ENCODE measurements at regions not wholly inside any gene's neighbourhood (a gene's known extent, or its start where the extent isn't known, plus 50 kb on each side); places are given as distances from the start of the nearest gene placed in this dataset.
"Not testable (repeated sequence)": the region's sequence is repeated elsewhere in the genome, so short reads cannot be mapped to it uniquely, and the experiment has no call there.

GRCh38 chr13:103523858-103524257 lies 457.6 kb upstream of the SLC10A2 start:
- DNase-seq (ENCODE audit: low read depth), result no peak

- DNase-seq (ENCODE audit: low read depth), result no peak
Observed at GRCh38 chr13:103521532-103521931, 455.3 kb upstream of the SLC10A2 start.

- no peak for DNase-seq (ENCODE audit: low read depth)
Observed at GRCh38 chr13:103517768-103518102, 451.5 kb upstream of the SLC10A2 start.

GRCh38 chr13:103517066-103517767 lies 451.0 kb upstream of the SLC10A2 start:
- DNase-seq (ENCODE audit: low read depth), result no peak

GRCh38 chr13:103516015-103516795 lies 450.0 kb upstream of the SLC10A2 start:
- DNase-seq (ENCODE audit: low read depth), result no peak

- no peak for DNase-seq (ENCODE audit: low read depth)
Observed at GRCh38 chr13:103515410-103515809, 449.2 kb upstream of the SLC10A2 start.

- DNase-seq (ENCODE audit: low read depth), result no peak
Observed at GRCh38 chr13:103514619-103515018, 448.4 kb upstream of the SLC10A2 start.

GRCh38 chr13:103514188-103514587 lies 448.0 kb upstream of the SLC10A2 start:
- no peak for DNase-seq (ENCODE audit: low read depth)

GRCh38 chr13:103510007-103510535 lies 443.9 kb upstream of the SLC10A2 start:
- no peak for DNase-seq (ENCODE audit: low read depth)

- no peak for DNase-seq (ENCODE audit: low read depth)
Observed at GRCh38 chr13:103497404-103497803, 431.2 kb upstream of the SLC10A2 start.

GRCh38 chr13:103487841-103488240 lies 421.6 kb upstream of the SLC10A2 start:
- no peak for DNase-seq (ENCODE audit: low read depth)

- DNase-seq (ENCODE audit: low read depth), result no peak
Observed at GRCh38 chr13:103473081-103473480, 406.9 kb upstream of the SLC10A2 start.

GRCh38 chr13:103471896-103472295 lies 405.7 kb upstream of the SLC10A2 start:
- DNase-seq (ENCODE audit: low read depth), result no peak

GRCh38 chr13:103469771-103470170 lies 403.6 kb upstream of the SLC10A2 start:
- DNase-seq (ENCODE audit: low read depth), result no peak

GRCh38 chr13:103466761-103467160 lies 400.5 kb upstream of the SLC10A2 start:
- no peak for DNase-seq (ENCODE audit: low read depth)

- DNase-seq (ENCODE audit: low read depth), result not testable (repeated sequence)
Observed at GRCh38 chr13:103460246-103460645, 394.0 kb upstream of the SLC10A2 start.

- not testable (repeated sequence) for DNase-seq (ENCODE audit: low read depth)
Observed at GRCh38 chr13:103457050-103457449, 390.8 kb upstream of the SLC10A2 start.

- no peak for DNase-seq (ENCODE audit: low read depth)
Observed at GRCh38 chr13:103451656-103452055, 385.4 kb upstream of the SLC10A2 start.

- DNase-seq (ENCODE audit: low read depth), result no peak
Observed at GRCh38 chr13:103443604-103444003, 377.4 kb upstream of the SLC10A2 start.

GRCh38 chr13:103437651-103438050 lies 371.4 kb upstream of the SLC10A2 start:
- DNase-seq (ENCODE audit: low read depth), result no peak

GRCh38 chr13:103436057-103436654 lies 369.9 kb upstream of the SLC10A2 start:
- DNase-seq (ENCODE audit: low read depth), result no peak

- no peak for DNase-seq (ENCODE audit: low read depth)
Observed at GRCh38 chr13:103431856-103432255, 365.6 kb upstream of the SLC10A2 start.

- DNase-seq (ENCODE audit: low read depth), result no peak
Observed at GRCh38 chr13:103430368-103430767, 364.2 kb upstream of the SLC10A2 start.

All from activated T-helper 1 cell treated with Interleukin-2 at 50 U/mL for 16 hours (primary cell).